PC-3 (cell line): ENCODE measurements at regions not wholly inside any gene's neighbourhood (a gene's known extent, or its start where the extent isn't known, plus 50 kb on each side); places are given as distances from the start of the nearest gene placed in this dataset.

Source experiments
- EZH2 ChIP-seq: fragments of 300-600 bp; sonication (generic); IDR thresholded peaks from one replicate; pipeline ENCODE4 v1.6.1; 2017; ENCODE audit warnings: antibody characterized with exemption, mild to moderate bottlenecking, low read length; ENCODE audit not compliant: unreplicated experiment
- TF ChIP-seq, protein P1 (sequence below): fragments of 300-600 bp; sonication (generic); conservative IDR thresholded peaks from 2 replicates; pipeline ENCODE4 v1.5.1; 2017; ENCODE audit warnings: antibody characterized with exemption, low read depth, mild to moderate bottlenecking, low read length

DNA sequence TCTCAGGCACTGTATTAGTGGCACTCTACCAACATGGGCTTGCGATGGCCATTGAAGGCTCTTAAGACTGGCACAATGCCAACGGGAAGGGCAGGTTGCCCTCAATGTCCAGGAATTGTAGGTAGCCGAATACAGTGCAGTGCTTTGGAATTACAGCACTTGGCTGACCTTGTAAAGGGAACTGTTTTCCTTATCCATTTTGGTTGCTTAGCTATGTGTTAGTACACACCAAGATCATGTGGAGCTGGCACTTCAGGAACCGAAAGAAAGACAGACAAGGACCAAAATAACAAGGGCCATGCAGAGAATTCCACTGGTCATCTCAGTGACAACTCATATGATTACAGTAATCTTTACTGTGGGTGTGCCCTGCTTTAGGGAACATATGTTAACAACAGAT, 72.7 kb downstream of the DYRK2 start:
- TF ChIP-seq, protein P1, sequence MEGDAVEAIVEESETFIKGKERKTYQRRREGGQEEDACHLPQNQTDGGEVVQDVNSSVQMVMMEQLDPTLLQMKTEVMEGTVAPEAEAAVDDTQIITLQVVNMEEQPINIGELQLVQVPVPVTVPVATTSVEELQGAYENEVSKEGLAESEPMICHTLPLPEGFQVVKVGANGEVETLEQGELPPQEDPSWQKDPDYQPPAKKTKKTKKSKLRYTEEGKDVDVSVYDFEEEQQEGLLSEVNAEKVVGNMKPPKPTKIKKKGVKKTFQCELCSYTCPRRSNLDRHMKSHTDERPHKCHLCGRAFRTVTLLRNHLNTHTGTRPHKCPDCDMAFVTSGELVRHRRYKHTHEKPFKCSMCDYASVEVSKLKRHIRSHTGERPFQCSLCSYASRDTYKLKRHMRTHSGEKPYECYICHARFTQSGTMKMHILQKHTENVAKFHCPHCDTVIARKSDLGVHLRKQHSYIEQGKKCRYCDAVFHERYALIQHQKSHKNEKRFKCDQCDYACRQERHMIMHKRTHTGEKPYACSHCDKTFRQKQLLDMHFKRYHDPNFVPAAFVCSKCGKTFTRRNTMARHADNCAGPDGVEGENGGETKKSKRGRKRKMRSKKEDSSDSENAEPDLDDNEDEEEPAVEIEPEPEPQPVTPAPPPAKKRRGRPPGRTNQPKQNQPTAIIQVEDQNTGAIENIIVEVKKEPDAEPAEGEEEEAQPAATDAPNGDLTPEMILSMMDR = no peak
- TF ChIP-seq EZH2 = no peak
